ENCODE measurements at regions not wholly inside any gene's neighbourhood (a gene's known extent, or its start where the extent isn't known, plus 50 kb on each side); places are given as distances from the start of the nearest gene placed in this dataset.

DNA sequence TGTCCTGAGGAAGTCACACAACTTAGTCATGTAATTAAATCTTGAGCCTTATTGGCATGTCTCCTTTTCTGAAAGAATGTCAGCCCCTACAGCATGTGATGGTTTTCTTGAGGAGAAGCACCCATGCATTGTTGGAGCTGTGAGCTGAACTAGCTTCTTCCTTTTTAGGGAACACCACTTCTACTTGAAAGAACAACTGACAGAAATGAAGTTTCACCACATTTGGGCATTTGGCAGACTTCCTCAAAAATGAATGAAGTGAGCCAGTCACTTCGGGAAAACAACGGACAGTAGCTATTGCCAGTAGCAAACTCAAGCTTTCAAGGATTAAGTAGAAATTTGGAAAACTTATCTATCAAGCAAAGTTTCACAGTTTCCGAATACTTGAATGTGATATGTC, 1351.3 kb downstream of the EFNB2 start:
- no peak overlapping the region for H3K27ac ChIP-seq (ENCODE audit: low read length)
- H3K4me3 ChIP-seq (ENCODE audit: low read length): no peak overlapping the region
- H3K36me3 ChIP-seq (ENCODE audit: control insufficient read depth, insufficient read depth, low read length): no peaks in the 10 kb centered on the region
- WGBS (ENCODE audit: insufficient coverage, insufficient read length): no CpG with 5 or more reads among the region's 3 CpGs
- no peaks in the 10 kb centered on the region for H3K27me3 ChIP-seq (ENCODE audit: control insufficient read depth, insufficient read depth, low read length)
- no peaks in the 10 kb centered on the region for H3K4me1 ChIP-seq (ENCODE audit: control insufficient read depth, insufficient read depth, low read length)
- no peaks in the 10 kb centered on the region for H3K9me3 ChIP-seq (ENCODE audit: control insufficient read depth, insufficient read depth, low read length)
- no peak for DNase-seq (ENCODE audit: low read depth, low spot score)

DNA sequence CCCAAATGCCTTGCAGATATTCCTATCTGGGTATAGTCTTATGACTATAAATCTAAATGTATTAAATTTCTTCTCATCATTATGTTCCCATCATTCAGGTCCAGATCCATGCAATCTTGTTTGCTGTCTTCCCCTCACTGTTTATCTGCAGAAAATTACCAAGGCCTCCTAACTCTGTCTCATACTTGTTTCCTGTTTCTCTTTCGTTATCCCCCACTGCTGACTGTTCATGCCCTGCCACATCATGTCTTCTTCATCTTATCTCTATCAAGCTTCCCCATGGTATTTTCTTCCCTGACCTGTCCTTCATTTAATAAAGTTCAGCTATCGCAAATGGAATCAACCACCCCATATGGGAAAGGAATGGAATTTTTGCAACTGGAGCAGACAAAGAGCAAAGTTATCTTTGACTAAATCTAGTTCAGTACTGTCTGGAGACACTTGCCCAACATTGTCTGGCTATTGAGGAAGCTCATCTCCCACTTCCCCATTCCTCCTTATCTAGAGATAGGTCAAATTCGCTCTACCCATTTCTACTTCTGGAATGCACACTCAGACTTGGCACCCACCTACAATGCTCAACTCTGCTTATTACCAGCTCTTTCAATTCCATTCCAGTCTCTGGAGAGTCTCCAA, 1358.1 kb downstream of the EFNB2 start:
- WGBS (ENCODE audit: insufficient coverage, insufficient read length): no CpG with 5 or more reads among the region's 3 CpGs
- Histone ChIP-seq H3K4me3 (ENCODE audit: low read length) (no peak overlapping the region), H3K9me3 (ENCODE audit: control insufficient read depth, insufficient read depth, low read length) (no peaks in the 10 kb centered on the region), H3K36me3 (ENCODE audit: control insufficient read depth, insufficient read depth, low read length) (no peaks in the 10 kb centered on the region), H3K27me3 (ENCODE audit: control insufficient read depth, insufficient read depth, low read length) (no peaks in the 10 kb centered on the region), H3K27ac (ENCODE audit: low read length) (no peak overlapping the region), H3K4me1 (ENCODE audit: control insufficient read depth, insufficient read depth, low read length) (no peaks in the 10 kb centered on the region)
- DNase-seq (ENCODE audit: low read depth, low spot score): no peak

DNA sequence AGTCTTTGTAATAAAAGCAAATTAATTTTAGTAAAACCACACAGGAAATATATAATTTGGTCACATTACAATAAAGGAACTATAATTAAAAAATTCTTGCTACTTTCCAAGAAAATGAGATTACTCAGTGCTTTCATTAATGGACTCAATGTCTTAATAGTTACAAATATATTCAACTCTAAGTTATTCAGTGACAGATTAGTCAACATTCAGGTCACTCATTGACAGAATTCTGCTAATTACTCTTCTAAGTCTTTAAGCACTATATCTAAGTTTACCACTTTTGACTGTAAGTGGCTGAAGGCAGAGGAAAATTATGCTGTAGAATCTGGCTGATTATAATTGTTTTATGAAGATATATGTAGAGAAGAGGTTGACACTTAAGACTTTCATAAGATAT, 1365.0 kb downstream of the EFNB2 start:
- no peaks in the 10 kb centered on the region for H3K9me3 ChIP-seq (ENCODE audit: control insufficient read depth, insufficient read depth, low read length)
- no peaks in the 10 kb centered on the region for H3K4me1 ChIP-seq (ENCODE audit: control insufficient read depth, insufficient read depth, low read length)
- no peak overlapping the region for H3K4me3 ChIP-seq (ENCODE audit: low read length)
- H3K36me3 ChIP-seq (ENCODE audit: control insufficient read depth, insufficient read depth, low read length): no peaks in the 10 kb centered on the region
- H3K27ac ChIP-seq (ENCODE audit: low read length): no peak overlapping the region
- H3K27me3 ChIP-seq (ENCODE audit: control insufficient read depth, insufficient read depth, low read length): no peaks in the 10 kb centered on the region
- no peak for DNase-seq (ENCODE audit: low read depth, low spot score)

DNA sequence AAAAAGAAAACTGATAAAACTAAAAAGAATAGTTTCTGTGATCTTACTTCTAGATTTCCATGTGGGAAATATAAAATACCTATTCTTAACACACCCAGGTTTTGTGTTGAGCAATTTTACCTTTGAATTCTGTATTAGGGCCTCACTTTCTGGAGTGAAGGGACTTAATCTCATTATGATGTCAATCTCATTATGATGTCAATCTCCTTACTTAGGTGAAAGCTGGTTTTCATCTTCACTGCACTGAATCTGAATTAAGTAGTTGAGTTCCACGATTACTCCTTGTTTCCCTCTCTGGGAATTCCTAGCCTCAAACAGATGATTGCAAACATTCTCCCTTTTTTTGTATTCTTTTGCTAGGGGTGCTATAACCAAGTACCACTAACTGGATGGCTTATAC, 1367.2 kb downstream of the EFNB2 start:
- DNase-seq (ENCODE audit: low read depth, low spot score): no peak
- Histone ChIP-seq H3K27ac (ENCODE audit: low read length) (no peak overlapping the region), H3K4me3 (ENCODE audit: low read length) (no peak overlapping the region), H3K27me3 (ENCODE audit: control insufficient read depth, insufficient read depth, low read length) (no peaks in the 10 kb centered on the region), H3K36me3 (ENCODE audit: control insufficient read depth, insufficient read depth, low read length) (no peaks in the 10 kb centered on the region), H3K9me3 (ENCODE audit: control insufficient read depth, insufficient read depth, low read length) (no peaks in the 10 kb centered on the region), H3K4me1 (ENCODE audit: control insufficient read depth, insufficient read depth, low read length) (no peaks in the 10 kb centered on the region)
- no CpG with 5 or more reads among the region's 1 CpG for WGBS (ENCODE audit: insufficient coverage, insufficient read length)

DNA sequence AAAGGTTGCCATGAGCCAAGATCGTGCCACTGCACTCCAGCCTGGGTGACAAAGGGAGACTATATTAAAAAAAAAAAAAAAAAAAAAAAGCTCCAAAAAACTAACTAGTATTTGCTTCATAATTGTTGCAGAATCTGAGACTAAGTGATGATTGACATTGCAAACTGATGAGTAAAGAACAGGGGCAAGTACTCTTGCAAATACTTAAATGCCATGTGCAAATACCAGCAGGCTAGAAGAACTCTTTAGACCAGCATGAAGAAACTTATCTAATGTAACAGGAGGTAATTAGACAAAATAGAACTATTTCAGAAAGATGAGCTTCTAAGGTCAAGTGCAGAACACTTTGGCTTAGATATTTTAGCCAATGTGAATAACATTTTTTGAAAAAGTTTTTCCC, 1368.1 kb downstream of the EFNB2 start:
- no peak for DNase-seq (ENCODE audit: low read depth, low spot score)
- Histone ChIP-seq H3K9me3 (ENCODE audit: control insufficient read depth, insufficient read depth, low read length) (no peaks in the 10 kb centered on the region), H3K27me3 (ENCODE audit: control insufficient read depth, insufficient read depth, low read length) (no peaks in the 10 kb centered on the region), H3K27ac (ENCODE audit: low read length) (no peak overlapping the region), H3K4me1 (ENCODE audit: control insufficient read depth, insufficient read depth, low read length) (no peaks in the 10 kb centered on the region), H3K4me3 (ENCODE audit: low read length) (no peak overlapping the region), H3K36me3 (ENCODE audit: control insufficient read depth, insufficient read depth, low read length) (no peaks in the 10 kb centered on the region)
- WGBS (ENCODE audit: insufficient coverage, insufficient read length): no CpG with 5 or more reads among the region's 1 CpG

DNA sequence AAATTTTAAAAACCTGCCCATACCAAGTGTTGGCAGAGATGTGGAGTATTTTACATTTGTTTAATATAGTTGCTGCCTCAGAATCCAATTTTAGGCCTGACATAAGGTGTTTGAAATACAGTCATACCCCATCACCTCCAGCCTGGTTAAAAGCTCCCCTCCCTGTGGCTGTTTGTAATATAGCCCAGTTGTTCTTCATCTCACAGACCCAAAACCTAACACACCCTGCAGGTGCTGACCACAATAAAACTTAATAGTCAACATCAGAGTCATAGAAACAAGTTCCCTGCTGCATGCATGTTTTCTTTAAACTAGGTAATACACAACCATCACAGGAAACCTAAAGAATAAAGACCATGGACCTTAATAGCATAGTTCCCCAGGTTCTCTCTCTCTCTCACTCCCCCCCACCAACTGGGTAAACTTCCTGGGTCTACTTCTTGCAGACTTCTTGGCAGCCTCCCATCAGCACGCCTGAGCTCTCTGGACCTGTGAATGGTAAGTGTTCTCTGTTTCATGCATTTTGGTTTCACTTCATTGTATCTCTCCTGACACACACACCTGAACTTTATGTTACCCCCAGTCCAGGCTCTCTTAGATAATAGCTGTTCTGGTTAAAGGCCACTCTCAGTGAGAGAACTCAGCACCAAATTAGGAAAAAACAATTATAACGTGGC, 1369.9 kb downstream of the EFNB2 start:
- Histone ChIP-seq H3K36me3 (ENCODE audit: control insufficient read depth, insufficient read depth, low read length) (no peaks in the 10 kb centered on the region), H3K9me3 (ENCODE audit: control insufficient read depth, insufficient read depth, low read length) (no peaks in the 10 kb centered on the region), H3K4me3 (ENCODE audit: low read length) (no peak overlapping the region), H3K27ac (ENCODE audit: low read length) (no peak overlapping the region), H3K4me1 (ENCODE audit: control insufficient read depth, insufficient read depth, low read length) (no peaks in the 10 kb centered on the region), H3K27me3 (ENCODE audit: control insufficient read depth, insufficient read depth, low read length) (no peaks in the 10 kb centered on the region)
- WGBS (ENCODE audit: insufficient coverage, insufficient read length): no CpG with 5 or more reads among the region's 2 CpGs
- no peak for DNase-seq (ENCODE audit: low read depth, low spot score)

DNA sequence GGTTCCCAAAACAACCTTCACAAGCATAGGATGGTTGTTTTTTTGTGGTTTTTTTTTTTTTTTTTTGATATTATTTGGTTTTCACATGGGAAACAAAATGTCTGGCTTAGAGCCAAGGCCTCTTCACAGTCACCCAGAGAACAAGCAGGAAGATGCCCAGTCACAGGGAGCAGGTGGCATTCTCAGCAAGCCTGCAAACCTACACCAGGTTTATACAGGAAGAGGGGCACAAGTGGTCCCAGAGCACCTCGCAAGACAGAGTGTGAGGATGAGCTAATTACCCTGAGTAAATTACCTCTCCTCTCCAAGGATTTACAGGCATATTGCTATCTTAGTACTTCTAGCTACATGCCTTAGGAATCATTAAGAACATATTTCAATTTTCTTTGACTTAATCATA, 1375.6 kb downstream of the EFNB2 start:
- Histone ChIP-seq H3K27ac (ENCODE audit: low read length) (no peak overlapping the region), H3K36me3 (ENCODE audit: control insufficient read depth, insufficient read depth, low read length) (no peaks in the 10 kb centered on the region), H3K4me3 (ENCODE audit: low read length) (no peak overlapping the region), H3K9me3 (ENCODE audit: control insufficient read depth, insufficient read depth, low read length) (no peaks in the 10 kb centered on the region), H3K4me1 (ENCODE audit: control insufficient read depth, insufficient read depth, low read length) (no peaks in the 10 kb centered on the region), H3K27me3 (ENCODE audit: control insufficient read depth, insufficient read depth, low read length) (no peaks in the 10 kb centered on the region)
- no CpG with 5 or more reads among the region's 1 CpG for WGBS (ENCODE audit: insufficient coverage, insufficient read length)
- DNase-seq (ENCODE audit: low read depth, low spot score): no peak

DNA sequence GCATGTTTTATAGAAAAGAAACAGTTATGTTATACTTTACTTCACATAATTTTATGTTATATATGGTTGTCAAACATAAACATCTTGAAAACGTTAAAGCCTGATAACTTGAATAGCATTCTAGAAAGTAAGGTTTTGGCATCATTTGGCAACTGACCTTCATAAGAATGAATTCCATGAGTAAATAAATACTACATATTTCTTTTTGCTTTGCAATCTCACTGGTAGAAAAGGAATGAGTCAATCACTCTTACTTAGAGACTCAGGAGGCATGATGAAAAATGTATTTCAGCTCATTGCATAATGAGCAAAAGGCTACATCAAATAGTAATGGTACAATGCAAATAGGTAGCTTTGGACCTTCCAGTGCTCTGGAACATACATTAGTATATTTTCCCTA, 1381.9 kb downstream of the EFNB2 start:
- no peak for DNase-seq (ENCODE audit: low read depth, low spot score)
- H3K4me3 ChIP-seq (ENCODE audit: low read length): no peak overlapping the region
- H3K27me3 ChIP-seq (ENCODE audit: control insufficient read depth, insufficient read depth, low read length): no peaks in the 10 kb centered on the region
- H3K4me1 ChIP-seq (ENCODE audit: control insufficient read depth, insufficient read depth, low read length): no peaks in the 10 kb centered on the region
- no peaks in the 10 kb centered on the region for H3K9me3 ChIP-seq (ENCODE audit: control insufficient read depth, insufficient read depth, low read length)
- H3K27ac ChIP-seq (ENCODE audit: low read length): no peak overlapping the region
- no CpG with 5 or more reads among the region's 1 CpG for WGBS (ENCODE audit: insufficient coverage, insufficient read length)
- no peaks in the 10 kb centered on the region for H3K36me3 ChIP-seq (ENCODE audit: control insufficient read depth, insufficient read depth, low read length)

DNA sequence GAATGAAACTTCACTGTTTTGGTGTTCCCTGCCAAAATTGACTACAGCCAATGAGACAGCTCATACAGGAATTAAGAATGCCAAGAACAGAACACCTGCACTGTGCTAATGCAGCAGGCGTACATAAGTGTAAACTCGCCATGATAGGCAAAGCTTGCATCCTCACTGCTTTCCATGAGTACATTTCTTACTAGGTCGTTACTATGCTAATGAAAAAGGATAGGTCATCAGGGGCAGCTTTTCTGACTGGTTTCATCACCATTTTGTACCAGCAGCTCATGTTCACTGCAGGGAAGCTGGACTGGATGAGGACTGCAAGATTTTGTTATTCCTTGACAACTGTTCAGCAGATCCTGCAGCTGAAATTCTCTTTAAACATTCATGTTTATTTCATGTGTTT, 1383.8 kb downstream of the EFNB2 start:
- no peak for DNase-seq (ENCODE audit: low read depth, low spot score)
- H3K36me3 ChIP-seq (ENCODE audit: control insufficient read depth, insufficient read depth, low read length): no peaks in the 10 kb centered on the region
- WGBS (ENCODE audit: insufficient coverage, insufficient read length): no CpG with 5 or more reads among the region's 3 CpGs
- H3K9me3 ChIP-seq (ENCODE audit: control insufficient read depth, insufficient read depth, low read length): no peaks in the 10 kb centered on the region
- no peak overlapping the region for H3K4me3 ChIP-seq (ENCODE audit: low read length)
- no peak overlapping the region for H3K27ac ChIP-seq (ENCODE audit: low read length)
- H3K27me3 ChIP-seq (ENCODE audit: control insufficient read depth, insufficient read depth, low read length): no peaks in the 10 kb centered on the region
- H3K4me1 ChIP-seq (ENCODE audit: control insufficient read depth, insufficient read depth, low read length): no peaks in the 10 kb centered on the region

DNA sequence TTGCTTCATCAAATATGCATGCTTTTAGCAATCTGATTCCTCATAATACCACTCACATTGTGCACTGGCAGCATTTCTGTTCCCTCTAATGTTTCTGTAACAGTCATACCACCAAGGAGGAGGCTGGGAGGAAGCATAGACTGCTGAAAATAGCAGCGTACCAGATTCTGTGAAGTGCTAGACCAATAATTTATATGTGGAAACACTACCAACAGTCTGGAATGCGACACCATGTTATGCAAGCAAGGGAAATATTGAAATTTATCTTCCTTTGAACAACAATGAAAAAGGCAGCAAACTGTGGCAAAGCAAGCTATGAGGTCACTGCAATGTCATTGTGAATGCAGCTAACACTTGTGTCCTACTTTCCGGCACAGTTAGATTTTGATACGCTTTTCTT, 1388.0 kb downstream of the EFNB2 start:
- no peak for DNase-seq (ENCODE audit: low read depth, low spot score)
- WGBS (ENCODE audit: insufficient coverage, insufficient read length): no CpG with 5 or more reads among the region's 4 CpGs

DNA sequence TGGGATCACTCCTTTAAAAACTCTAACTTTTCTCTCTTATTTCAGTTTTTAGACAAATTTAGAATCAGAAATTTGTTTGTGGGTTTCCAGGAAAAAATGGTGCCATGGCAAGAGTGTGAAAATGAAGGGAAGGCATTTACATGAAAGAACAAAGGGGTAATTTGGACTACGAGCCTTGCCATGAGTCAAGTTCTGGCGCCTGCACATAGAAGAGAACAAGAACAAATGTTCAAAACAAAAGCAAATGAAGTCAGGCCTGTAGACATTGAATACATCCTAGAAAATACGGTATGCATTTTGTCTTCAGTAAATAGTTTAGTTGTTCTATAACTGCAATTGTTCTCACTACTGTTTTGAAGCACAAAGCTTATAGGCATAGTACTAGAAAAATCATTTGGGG, 1390.5 kb downstream of the EFNB2 start:
- Histone ChIP-seq H3K4me1 (ENCODE audit: control insufficient read depth, insufficient read depth, low read length) (no peaks in the 10 kb centered on the region), H3K27ac (ENCODE audit: low read length) (no peak overlapping the region), H3K9me3 (ENCODE audit: control insufficient read depth, insufficient read depth, low read length) (no peaks in the 10 kb centered on the region), H3K4me3 (ENCODE audit: low read length) (no peak overlapping the region), H3K36me3 (ENCODE audit: control insufficient read depth, insufficient read depth, low read length) (no peaks in the 10 kb centered on the region), H3K27me3 (ENCODE audit: control insufficient read depth, insufficient read depth, low read length) (no peaks in the 10 kb centered on the region)
- DNase-seq (ENCODE audit: low read depth, low spot score): no peak
- WGBS (ENCODE audit: insufficient coverage, insufficient read length): no CpG with 5 or more reads among the region's 3 CpGs

More for the DNA sequence above, 1388.0 kb downstream of the EFNB2 start:
- no peak overlapping the region for H3K27ac ChIP-seq (ENCODE audit: low read length)
- no peaks in the 10 kb centered on the region for H3K9me3 ChIP-seq (ENCODE audit: control insufficient read depth, insufficient read depth, low read length)
- H3K36me3 ChIP-seq (ENCODE audit: control insufficient read depth, insufficient read depth, low read length): no peaks in the 10 kb centered on the region
- no peaks in the 10 kb centered on the region for H3K27me3 ChIP-seq (ENCODE audit: control insufficient read depth, insufficient read depth, low read length)
- H3K4me1 ChIP-seq (ENCODE audit: control insufficient read depth, insufficient read depth, low read length): no peaks in the 10 kb centered on the region
- no peak overlapping the region for H3K4me3 ChIP-seq (ENCODE audit: low read length)

Measured in iPS DF 6.9 (cell line).